GM18873 (cell line): ENCODE measurements at regions not wholly inside any gene's neighbourhood (a gene's known extent, or its start where the extent isn't known, plus 50 kb on each side); places are given as distances from the start of the nearest gene placed in this dataset.
"Not testable (repeated sequence)": the region's sequence is repeated elsewhere in the genome, so short reads cannot be mapped to it uniquely, and the experiment has no call there.

ENCODE experiments used
- ATAC-seq: cut with Tn5 transposase; IDR thresholded peaks from one replicate; pipeline ENCODE4 v1.9.1; 2021; ENCODE audit warnings: mild to moderate bottlenecking, moderate library complexity, moderate number of reproducible peaks; ENCODE audit not compliant: unreplicated experiment, low FRiP score

- ATAC-seq, result no peak
Measured at GRCh38 chr5:124954784-124955183, 208.3 kb upstream of the ZNF608 start.

- ATAC-seq, result no peak
Measured at GRCh38 chr5:124956471-124957029, 210.1 kb upstream of the ZNF608 start.

GRCh38 chr5:124957063-124957462, 210.6 kb upstream of the ZNF608 start:
- no peak for ATAC-seq

- ATAC-seq, result no peak
Measured at GRCh38 chr5:124960266-124960665, 213.8 kb upstream of the ZNF608 start.

- ATAC-seq, result no peak
Measured at GRCh38 chr5:124961521-124961920, 215.1 kb upstream of the ZNF608 start.

GRCh38 chr5:124962111-124962510, 215.7 kb upstream of the ZNF608 start:
- no peak for ATAC-seq

GRCh38 chr5:124962735-124963134, 216.3 kb upstream of the ZNF608 start:
- no peak for ATAC-seq

- ATAC-seq, result no peak
Measured at GRCh38 chr5:124963236-124963919, 216.9 kb upstream of the ZNF608 start.

- ATAC-seq, result not testable (repeated sequence)
Measured at GRCh38 chr5:124966741-124967140, 220.3 kb upstream of the ZNF608 start.

GRCh38 chr5:124970381-124970780, 223.9 kb upstream of the ZNF608 start:
- not testable (repeated sequence) for ATAC-seq

GRCh38 chr5:124972703-124973102, 226.3 kb upstream of the ZNF608 start:
- no peak for ATAC-seq

- ATAC-seq, result no peak
Measured at GRCh38 chr5:124973661-124974060, 227.2 kb upstream of the ZNF608 start.

GRCh38 chr5:124976086-124976485, 229.6 kb upstream of the ZNF608 start:
- no peak for ATAC-seq

- no peak for ATAC-seq
Measured at GRCh38 chr5:124979251-124979650, 232.8 kb upstream of the ZNF608 start.

- peak; percentile 93 for ATAC-seq
Measured at GRCh38 chr5:124980163-124980941, 233.9 kb upstream of the ZNF608 start.

GRCh38 chr5:124981901-124982300, 235.5 kb upstream of the ZNF608 start:
- ATAC-seq, result no peak

GRCh38 chr5:124986170-124986569, 239.7 kb upstream of the ZNF608 start:
- no peak for ATAC-seq

GRCh38 chr5:124986667-124987066, 240.2 kb upstream of the ZNF608 start:
- ATAC-seq, result no peak

- ATAC-seq, result not testable (repeated sequence)
Measured at GRCh38 chr5:124987786-124988185, 241.3 kb upstream of the ZNF608 start.

- no peak for ATAC-seq
Measured at GRCh38 chr5:124990723-124991122, 244.3 kb upstream of the ZNF608 start.

GRCh38 chr5:124995421-124995820, 249.0 kb upstream of the ZNF608 start:
- no peak for ATAC-seq
